ENCODE measurements at regions not wholly inside any gene's neighbourhood (a gene's known extent, or its start where the extent isn't known, plus 50 kb on each side); places are given as distances from the start of the nearest gene placed in this dataset.
"Not testable (repeated sequence)": the region's sequence is repeated elsewhere in the genome, so short reads cannot be mapped to it uniquely, and the experiment has no call there.

DNA sequence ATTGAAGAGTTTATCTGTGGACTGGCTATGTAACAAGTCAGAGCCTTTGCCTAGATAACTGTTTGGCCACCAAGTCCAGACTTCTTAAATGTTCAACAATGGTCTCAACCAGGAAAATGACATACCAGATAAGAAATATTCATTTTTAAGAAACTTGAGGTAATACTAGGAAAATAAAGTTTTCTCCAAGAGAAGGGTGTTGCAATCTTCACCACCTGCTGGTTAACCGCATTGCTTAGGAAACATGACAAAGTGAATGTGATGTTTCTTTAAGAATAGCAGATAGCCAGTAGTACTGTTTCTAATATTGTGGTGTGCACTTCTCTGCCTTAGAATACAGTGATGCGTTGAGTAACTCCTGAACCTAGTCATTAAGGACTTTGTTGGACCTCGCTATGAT is 321.5 kb upstream of the CADM2 start:
- DNase-seq (ENCODE audit: low read depth): no peak
- H3K4me3 ChIP-seq (ENCODE audit: low read length): no peak overlapping the region
- TF ChIP-seq, protein P1, sequence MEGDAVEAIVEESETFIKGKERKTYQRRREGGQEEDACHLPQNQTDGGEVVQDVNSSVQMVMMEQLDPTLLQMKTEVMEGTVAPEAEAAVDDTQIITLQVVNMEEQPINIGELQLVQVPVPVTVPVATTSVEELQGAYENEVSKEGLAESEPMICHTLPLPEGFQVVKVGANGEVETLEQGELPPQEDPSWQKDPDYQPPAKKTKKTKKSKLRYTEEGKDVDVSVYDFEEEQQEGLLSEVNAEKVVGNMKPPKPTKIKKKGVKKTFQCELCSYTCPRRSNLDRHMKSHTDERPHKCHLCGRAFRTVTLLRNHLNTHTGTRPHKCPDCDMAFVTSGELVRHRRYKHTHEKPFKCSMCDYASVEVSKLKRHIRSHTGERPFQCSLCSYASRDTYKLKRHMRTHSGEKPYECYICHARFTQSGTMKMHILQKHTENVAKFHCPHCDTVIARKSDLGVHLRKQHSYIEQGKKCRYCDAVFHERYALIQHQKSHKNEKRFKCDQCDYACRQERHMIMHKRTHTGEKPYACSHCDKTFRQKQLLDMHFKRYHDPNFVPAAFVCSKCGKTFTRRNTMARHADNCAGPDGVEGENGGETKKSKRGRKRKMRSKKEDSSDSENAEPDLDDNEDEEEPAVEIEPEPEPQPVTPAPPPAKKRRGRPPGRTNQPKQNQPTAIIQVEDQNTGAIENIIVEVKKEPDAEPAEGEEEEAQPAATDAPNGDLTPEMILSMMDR (conservative IDR thresholded peaks at IDR 0.05; ENCODE audit: low read depth, low read length): no peak

DNA sequence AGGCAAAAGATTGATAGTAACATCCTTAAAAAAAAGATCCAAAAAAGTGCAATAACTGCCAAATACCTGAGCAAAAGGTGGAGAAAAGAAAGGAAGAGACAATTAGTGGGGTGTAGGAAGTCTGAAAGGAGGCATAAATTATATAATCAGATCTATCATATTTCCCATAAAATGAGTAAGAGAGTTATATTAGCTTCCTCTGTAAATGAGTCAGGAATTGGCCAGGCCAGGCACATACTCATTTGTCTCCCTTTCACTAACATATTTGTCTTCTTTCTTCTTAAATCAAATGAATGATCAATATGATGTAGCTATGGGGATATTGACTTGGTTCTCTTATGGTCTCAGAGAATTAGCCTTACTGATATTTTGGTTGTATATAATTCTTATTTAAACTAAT is 292.3 kb upstream of the CADM2 start:
- TF ChIP-seq, protein P1 (conservative IDR thresholded peaks at IDR 0.05; ENCODE audit: low read depth, low read length): no peak

DNA sequence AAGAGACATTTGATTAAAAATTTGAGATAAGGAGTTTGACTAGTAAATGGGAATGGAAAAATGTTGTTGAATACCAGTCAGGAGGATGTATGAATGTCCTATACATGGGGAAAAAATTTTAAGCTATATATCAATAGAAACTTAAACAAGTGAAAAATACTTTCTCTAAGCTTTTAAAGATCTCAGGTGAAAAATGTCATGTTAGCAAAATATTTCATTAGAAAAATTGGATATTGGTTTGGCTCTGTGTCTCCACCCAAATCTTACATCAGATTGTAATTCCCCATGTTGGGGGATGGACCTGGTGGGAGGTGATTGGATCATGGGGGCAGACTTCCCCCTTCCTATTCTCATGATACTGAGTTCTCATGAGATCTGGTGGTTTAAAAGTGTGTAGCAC is 279.6 kb upstream of the CADM2 start:
- TF ChIP-seq, protein P1 (conservative IDR thresholded peaks at IDR 0.05; ENCODE audit: low read depth, low read length): no peak
- DNase-seq (ENCODE audit: low read depth): no peak
- H3K4me3 ChIP-seq (ENCODE audit: low read length): no peak overlapping the region

More for the DNA sequence above, 292.3 kb upstream of the CADM2 start:
- DNase-seq (ENCODE audit: low read depth): no peak
- no peak overlapping the region for H3K4me3 ChIP-seq (ENCODE audit: low read length)

DNA sequence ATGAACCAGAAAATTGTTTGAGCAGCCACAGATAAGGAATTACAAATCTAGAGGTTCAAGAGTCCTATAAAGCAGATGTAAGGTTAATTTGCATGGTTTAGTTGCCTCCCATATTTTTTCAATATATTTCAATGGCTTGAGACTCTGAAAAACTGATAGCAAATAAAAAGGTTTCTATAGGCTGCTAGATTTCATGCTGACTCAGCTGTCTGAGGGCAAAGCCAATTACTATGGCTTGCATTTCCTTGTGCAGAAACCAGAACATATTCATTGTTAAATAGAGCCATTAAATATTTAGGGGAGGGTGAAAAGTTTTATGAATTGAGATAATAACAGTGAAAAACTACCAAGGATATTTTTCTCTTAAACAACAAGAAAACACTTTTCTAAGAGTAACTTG is 278.1 kb upstream of the CADM2 start:
- TF ChIP-seq, protein P1 (conservative IDR thresholded peaks at IDR 0.05; ENCODE audit: low read depth, low read length): no peak
- no peak for DNase-seq (ENCODE audit: low read depth)
- no peak overlapping the region for H3K4me3 ChIP-seq (ENCODE audit: low read length)

DNA sequence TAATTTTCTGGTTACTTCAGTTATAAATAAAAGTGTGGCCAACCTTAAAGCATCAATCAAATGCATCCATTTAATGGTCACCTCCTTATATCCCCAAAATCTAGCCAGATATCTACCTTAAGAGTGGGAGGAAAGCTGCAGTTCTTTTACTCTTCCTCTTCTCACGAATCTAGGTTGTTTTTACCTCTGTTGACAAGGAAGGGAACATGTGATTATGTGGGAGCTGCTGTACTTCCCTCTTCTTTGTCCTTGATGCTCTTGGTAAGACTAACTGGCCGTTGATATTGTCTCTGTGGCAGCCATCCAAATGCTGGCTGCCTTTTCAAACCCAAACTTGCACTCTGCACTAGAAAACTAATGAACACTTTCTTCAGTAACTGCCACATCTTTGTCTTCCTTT is 275.3 kb upstream of the CADM2 start:
- TF ChIP-seq, protein P1 (conservative IDR thresholded peaks at IDR 0.05; ENCODE audit: low read depth, low read length): no peak
- H3K4me3 ChIP-seq (ENCODE audit: low read length): no peak overlapping the region
- DNase-seq (ENCODE audit: low read depth): no peak

DNA sequence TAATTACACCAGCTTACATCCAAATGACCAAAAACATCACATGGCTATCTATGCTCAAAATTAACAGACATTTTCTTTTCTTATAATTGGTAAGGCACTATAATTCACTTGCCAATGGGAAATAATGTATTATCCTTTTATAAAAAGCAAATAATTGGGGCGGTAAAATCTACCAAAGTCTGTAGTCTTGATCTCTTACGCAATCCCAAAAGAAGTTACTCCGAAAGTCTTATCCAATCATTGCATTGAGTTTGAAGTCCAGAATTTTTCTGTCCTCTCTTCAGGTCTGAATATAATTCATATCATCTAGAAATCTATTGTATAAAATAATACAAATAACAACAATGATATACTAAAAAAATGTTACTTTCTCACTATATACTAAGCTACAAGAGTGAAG is 273.3 kb upstream of the CADM2 start:
- no peak overlapping the region for H3K4me3 ChIP-seq (ENCODE audit: low read length)
- DNase-seq (ENCODE audit: low read depth): no peak
- TF ChIP-seq, protein P1 (conservative IDR thresholded peaks at IDR 0.05; ENCODE audit: low read depth, low read length): no peak

DNA sequence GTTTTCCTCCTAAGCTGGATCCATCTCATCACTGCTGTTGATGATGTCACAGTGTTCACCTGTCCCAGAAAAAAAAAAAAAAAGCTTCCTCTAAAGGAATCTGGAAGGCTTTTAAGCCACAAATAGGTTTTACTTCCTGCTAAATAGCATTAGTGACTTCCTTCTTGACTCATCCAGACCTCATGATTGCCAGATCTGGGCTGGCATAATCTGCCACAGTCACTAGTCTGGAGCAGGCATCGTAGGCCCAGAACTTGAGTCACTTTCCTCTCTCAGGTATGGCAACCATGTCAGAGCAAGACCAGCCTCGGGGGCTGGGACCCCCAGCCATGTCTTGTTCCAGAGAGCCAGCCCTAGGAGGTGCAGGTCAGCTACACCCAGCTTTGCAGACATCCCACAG is 266.5 kb upstream of the CADM2 start:
- no peak for DNase-seq (ENCODE audit: low read depth)
- TF ChIP-seq, protein P1 (conservative IDR thresholded peaks at IDR 0.05; ENCODE audit: low read depth, low read length): no peak
- no peak overlapping the region for H3K4me3 ChIP-seq (ENCODE audit: low read length)

DNA sequence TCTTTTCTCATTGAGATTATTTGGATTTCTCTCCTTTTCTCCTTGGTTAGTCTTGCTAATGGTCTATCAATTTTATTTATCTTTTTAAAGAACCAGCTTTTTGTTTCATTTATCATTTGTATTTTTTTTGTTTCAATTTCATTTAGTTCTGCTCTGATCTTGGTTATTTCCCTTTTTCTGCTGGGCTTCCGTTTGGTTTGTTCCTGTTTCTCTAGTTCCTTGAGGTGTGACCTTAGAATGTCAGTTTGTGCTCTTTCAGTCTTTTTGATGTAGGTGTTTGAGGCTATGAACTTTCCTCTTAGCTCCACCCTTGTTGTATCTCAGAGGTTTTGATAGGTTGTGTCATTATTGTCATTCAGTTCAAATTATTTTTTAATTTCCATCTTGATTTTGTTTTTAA is 248.5 kb upstream of the CADM2 start:
- not testable (repeated sequence) for DNase-seq (ENCODE audit: low read depth); H3K4me3 ChIP-seq (ENCODE audit: low read length)

All from retinal pigment epithelial cell (primary cell).